Vagina (tissue), 2 donors: ENCODE measurements at regions not wholly inside any gene's neighbourhood (a gene's known extent, or its start where the extent isn't known, plus 50 kb on each side); places are given as distances from the start of the nearest gene placed in this dataset.
"Not testable (repeated sequence)": the region's sequence is repeated elsewhere in the genome, so short reads cannot be mapped to it uniquely, and the experiment has no call there.

Experiments
- CTCF ChIP-seq, 3 experiments: fragments of 450-650 bp in 2 of 3; fragments of 200-600 bp in 1 of 3; sonication (generic) in 1 of 3; IDR thresholded peaks; one replicate each; pipeline ENCODE4 v1.5.1; 2017 to 2019; ENCODE audit warnings: antibody characterized with exemption in 3 of 3, mild to moderate bottlenecking in 2 of 3, moderate library complexity in 2 of 3
- POLR2A ChIP-seq, 2 donors: fragments of 450-650 bp; IDR thresholded peaks; one replicate each; pipeline ENCODE4 v1.6.1; 2017; ENCODE audit warnings: antibody characterized with exemption in 2 of 2, mild to moderate bottlenecking in 2 of 2, moderate library complexity in 2 of 2
- POLR2AphosphoS5 ChIP-seq, 2 donors: sonication (generic); formaldehyde crosslinking; IDR thresholded peaks; one replicate each; pipeline ENCODE4 v1.9.0; 2017; ENCODE audit warnings: antibody characterized with exemption in 2 of 2, mild to moderate bottlenecking in 2 of 2, low read depth in 1 of 2; ENCODE audit not compliant: insufficient read depth in 1 of 2

DNA sequence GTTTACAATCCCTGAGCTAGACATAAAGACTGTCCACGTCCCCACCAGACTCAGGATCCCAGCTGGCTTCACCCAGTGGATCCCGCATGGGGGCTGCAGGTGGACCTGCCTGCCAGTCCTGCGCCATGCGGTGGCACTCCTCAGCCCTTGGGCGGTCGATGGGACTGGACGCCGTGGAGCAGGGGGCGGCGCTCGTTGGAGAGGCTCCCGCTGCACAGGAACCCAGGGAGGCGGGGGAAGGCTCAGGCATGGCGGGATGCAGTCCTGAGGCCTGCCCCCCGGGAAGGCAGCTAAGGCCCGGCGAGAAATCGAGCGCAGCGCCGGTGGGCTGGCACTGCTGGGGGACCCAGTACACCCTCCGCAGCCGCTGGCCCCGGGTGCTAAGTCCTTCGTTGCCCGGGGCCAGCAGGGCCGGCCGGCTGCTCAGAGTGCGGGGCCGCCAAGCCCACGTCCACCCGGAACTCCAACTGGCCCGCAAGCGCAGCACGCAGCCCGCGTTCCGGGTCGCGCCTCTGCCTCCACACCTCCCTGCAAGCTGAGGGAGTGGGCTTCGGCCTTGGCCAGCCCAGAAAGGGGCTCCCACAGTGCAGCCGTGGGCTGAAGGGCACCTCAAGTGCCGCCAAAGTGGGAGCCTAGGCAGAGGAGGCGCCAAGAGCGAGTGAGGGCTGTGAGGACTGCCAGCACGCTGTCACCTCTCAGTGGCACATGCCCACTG is 553.1 kb downstream of the CDH9 start:
- not testable (repeated sequence) for TF ChIP-seq CTCF (IDR thresholded peaks at IDR 0.05); POLR2A (IDR thresholded peaks at IDR 0.05); POLR2AphosphoS5 (IDR thresholded peaks at IDR 0.05; ENCODE audit: insufficient read depth in 1 of 2, low read depth in 1 of 2)
